Esophagus muscularis mucosa (tissue), 4 donors: ENCODE measurements at regions not wholly inside any gene's neighbourhood (a gene's known extent, or its start where the extent isn't known, plus 50 kb on each side); places are given as distances from the start of the nearest gene placed in this dataset.

Source experiments
- EP300 ChIP-seq: sonication (generic); formaldehyde crosslinking; IDR thresholded peaks from one replicate; pipeline ENCODE4 v1.6.1; 2017; ENCODE audit warnings: antibody characterized with exemption
- POLR2A ChIP-seq: fragments of 450-650 bp; IDR thresholded peaks from one replicate; pipeline ENCODE4 v1.6.1; 2017; ENCODE audit warnings: antibody characterized with exemption, moderate library complexity, mild to moderate bottlenecking, low read depth
- POLR2AphosphoS5 ChIP-seq, 2 donors: sonication (generic); formaldehyde crosslinking; IDR thresholded peaks; one replicate each; pipeline ENCODE4 v1.6.1; 2017; ENCODE audit warnings: antibody characterized with exemption in 2 of 2
- TF ChIP-seq, protein P1 (sequence below), 3 experiments: fragments of 200-600 bp in 2 of 3; fragments of 450-650 bp in 1 of 3; sonication (generic) in 2 of 3; IDR thresholded peaks; one replicate each; pipeline ENCODE4 v1.5.1; 2017 to 2019; ENCODE audit warnings: antibody characterized with exemption in 3 of 3, mild to moderate bottlenecking in 2 of 3, moderate library complexity in 1 of 3

DNA sequence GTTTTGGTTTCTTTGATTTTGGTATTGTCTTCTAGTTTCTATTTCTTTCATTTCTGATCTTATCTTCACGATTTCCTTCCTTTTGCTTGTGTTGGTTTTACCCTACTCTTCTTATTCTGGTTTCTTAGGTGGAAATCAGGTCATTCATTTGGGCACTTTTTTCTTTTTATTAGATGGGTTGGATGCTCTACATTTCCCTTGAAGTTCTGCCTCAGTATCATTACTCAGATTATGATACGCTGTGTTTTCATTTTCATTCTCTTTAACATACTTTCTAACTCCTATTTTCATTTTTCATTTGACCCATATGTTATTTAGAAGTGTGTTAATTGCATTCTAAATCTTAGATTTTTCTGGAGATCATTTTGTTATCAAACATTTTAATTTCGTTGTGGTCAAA, 108.6 kb downstream of the IRF8 start:
- TF ChIP-seq, protein P1, sequence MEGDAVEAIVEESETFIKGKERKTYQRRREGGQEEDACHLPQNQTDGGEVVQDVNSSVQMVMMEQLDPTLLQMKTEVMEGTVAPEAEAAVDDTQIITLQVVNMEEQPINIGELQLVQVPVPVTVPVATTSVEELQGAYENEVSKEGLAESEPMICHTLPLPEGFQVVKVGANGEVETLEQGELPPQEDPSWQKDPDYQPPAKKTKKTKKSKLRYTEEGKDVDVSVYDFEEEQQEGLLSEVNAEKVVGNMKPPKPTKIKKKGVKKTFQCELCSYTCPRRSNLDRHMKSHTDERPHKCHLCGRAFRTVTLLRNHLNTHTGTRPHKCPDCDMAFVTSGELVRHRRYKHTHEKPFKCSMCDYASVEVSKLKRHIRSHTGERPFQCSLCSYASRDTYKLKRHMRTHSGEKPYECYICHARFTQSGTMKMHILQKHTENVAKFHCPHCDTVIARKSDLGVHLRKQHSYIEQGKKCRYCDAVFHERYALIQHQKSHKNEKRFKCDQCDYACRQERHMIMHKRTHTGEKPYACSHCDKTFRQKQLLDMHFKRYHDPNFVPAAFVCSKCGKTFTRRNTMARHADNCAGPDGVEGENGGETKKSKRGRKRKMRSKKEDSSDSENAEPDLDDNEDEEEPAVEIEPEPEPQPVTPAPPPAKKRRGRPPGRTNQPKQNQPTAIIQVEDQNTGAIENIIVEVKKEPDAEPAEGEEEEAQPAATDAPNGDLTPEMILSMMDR (IDR thresholded peaks at IDR 0.05): no peak
- TF ChIP-seq POLR2AphosphoS5 (IDR thresholded peaks at IDR 0.05) (no peak), EP300 (no peak), POLR2A (no peak)
